ENCODE measurements at regions not wholly inside any gene's neighbourhood (a gene's known extent, or its start where the extent isn't known, plus 50 kb on each side); places are given as distances from the start of the nearest gene placed in this dataset.
"Not testable (repeated sequence)": the region's sequence is repeated elsewhere in the genome, so short reads cannot be mapped to it uniquely, and the experiment has no call there.

DNA sequence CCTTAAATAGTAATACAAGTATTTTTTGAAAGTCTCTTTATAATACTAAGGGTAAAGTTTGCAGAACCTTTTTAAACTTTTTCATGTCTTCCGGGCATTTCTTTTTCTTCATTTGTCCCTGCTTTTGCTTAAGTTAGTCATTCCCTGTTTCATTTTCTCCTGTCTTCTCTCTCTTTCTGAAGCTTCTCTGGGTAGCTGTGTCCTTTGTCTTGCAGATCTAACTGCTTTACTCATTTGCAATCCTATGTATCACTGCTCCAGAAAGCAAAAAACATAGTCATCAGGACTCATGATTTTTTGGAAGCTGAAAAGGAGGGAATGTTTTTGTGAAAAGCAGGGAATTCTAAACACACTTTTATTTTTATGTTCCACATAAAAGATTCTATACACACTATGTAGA is 301.7 kb downstream of the MRPS30 start:
- TF ChIP-seq, protein P1, sequence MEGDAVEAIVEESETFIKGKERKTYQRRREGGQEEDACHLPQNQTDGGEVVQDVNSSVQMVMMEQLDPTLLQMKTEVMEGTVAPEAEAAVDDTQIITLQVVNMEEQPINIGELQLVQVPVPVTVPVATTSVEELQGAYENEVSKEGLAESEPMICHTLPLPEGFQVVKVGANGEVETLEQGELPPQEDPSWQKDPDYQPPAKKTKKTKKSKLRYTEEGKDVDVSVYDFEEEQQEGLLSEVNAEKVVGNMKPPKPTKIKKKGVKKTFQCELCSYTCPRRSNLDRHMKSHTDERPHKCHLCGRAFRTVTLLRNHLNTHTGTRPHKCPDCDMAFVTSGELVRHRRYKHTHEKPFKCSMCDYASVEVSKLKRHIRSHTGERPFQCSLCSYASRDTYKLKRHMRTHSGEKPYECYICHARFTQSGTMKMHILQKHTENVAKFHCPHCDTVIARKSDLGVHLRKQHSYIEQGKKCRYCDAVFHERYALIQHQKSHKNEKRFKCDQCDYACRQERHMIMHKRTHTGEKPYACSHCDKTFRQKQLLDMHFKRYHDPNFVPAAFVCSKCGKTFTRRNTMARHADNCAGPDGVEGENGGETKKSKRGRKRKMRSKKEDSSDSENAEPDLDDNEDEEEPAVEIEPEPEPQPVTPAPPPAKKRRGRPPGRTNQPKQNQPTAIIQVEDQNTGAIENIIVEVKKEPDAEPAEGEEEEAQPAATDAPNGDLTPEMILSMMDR (IDR thresholded peaks at IDR 0.05; ENCODE audit: low read depth, low read length, missing control alignments), result no peak
- no peak overlapping the region for H3K4me3 ChIP-seq (ENCODE audit: low read depth, low read length)
- DNase-seq (ENCODE audit: low read depth), result no peak

DNA sequence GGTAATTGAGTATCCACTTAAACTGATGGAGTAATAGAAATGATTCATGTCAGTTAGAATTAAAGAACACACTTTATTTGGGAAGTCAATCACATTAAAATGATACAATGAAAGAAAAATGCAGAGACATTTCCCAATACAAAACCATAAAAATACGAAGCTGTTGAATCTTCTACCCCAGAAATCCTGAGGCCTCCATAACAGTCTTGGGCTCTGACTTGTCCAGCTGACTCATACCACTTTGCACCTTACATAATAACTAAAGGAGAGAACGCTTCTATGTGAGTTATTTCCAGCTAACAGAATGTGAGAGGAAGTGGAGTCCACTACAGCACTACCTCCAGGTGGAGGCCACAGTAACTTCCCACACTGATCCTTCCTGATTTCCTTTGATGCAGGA is 305.0 kb downstream of the MRPS30 start:
- TF ChIP-seq, protein P1 (IDR thresholded peaks at IDR 0.05; ENCODE audit: low read depth, low read length, missing control alignments), result no peak
- DNase-seq (ENCODE audit: low read depth), result no peak
- H3K4me3 ChIP-seq (ENCODE audit: low read depth, low read length), result no peak overlapping the region

DNA sequence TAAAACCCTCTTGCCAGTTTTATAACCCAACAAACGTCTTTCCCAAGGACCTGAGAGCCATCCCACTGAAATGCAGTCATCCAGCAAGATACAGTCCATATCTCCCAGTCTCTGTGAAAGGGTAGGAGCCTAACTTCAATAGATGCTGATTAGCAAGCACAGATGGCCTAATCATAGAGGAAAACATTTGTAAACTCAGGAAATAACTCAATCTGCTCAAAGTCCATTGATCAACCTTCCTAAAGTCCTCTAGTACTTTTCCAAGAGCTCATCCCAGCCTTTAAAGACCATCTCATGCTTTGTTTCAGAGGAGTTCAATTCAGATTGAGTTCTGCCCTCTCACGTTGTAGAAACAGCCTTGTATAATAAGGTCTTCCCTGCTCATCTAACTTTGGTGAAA is 324.2 kb downstream of the MRPS30 start:
- no peak for DNase-seq (ENCODE audit: low read depth)
- no peak overlapping the region for H3K4me3 ChIP-seq (ENCODE audit: low read depth, low read length)
- TF ChIP-seq, protein P1 (IDR thresholded peaks at IDR 0.05; ENCODE audit: low read depth, low read length, missing control alignments), result no peak

DNA sequence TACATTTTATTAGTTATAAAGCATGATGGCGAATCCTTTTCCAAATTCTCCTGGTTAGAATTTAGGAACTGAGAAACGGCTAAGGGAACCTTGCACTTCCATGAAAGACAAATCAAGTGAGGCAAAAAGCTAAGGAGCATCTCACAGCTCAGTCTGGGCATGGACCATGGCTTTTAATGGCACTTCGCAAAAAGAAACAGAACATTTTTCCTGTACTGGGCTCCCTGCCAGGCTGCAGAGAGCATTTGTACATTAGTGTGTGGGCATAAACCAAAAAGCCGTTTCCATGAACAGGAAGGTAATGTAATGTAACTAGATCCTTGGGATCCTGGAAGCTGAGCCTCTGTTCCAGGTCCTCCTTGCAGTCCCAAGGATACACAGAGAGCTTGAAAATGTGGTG is 354.2 kb downstream of the MRPS30 start:
- TF ChIP-seq, protein P1 (IDR thresholded peaks at IDR 0.05; ENCODE audit: low read depth, low read length, missing control alignments), result no peak
- DNase-seq (ENCODE audit: low read depth), result no peak

DNA sequence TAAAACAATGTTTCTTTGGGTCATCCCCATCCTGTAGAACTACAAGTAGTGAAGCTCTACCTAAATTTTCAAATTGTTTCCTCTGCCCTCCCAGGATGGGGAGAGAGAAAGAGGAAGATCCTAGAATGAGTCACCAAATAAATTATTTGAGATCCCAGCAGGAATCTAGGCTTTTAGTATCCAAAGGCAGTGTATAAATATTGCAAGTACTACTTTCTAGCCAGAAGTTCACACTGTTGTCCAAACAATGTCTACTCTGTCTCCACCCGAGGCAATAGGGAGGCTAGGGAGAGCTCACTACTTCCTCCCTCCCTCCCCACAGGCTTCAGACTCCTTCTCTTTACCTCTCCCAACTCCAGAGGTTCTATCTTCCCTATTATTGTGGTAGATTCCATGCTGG is 362.8 kb downstream of the MRPS30 start:
- no peak for DNase-seq (ENCODE audit: low read depth)
- H3K4me3 ChIP-seq (ENCODE audit: low read depth, low read length), result no peak overlapping the region
- TF ChIP-seq, protein P1 (IDR thresholded peaks at IDR 0.05; ENCODE audit: low read depth, low read length, missing control alignments), result no peak

More for the DNA sequence above, 354.2 kb downstream of the MRPS30 start:
- H3K4me3 ChIP-seq (ENCODE audit: low read depth, low read length), result no peak overlapping the region

DNA sequence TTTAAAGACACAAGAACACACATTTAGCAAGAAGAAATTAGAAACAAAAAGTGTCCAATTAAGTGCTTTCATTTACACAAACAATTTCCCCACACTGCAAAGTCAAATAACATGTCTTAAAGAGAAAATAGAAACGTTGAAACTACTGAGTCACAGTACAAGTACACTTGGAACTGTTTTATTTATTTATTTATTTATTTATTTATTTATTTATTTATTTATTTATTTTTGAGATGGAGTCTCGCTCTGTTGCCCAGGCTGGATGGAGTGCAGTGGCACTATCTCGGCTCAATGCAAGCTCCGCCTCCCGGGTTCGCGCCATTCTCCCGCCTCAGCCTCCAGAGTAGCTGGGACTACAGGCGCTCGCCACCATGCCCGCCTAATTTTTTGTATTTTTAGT is 363.9 kb downstream of the MRPS30 start:
- not testable (repeated sequence) for DNase-seq (ENCODE audit: low read depth); H3K4me3 ChIP-seq (ENCODE audit: low read depth, low read length)

DNA sequence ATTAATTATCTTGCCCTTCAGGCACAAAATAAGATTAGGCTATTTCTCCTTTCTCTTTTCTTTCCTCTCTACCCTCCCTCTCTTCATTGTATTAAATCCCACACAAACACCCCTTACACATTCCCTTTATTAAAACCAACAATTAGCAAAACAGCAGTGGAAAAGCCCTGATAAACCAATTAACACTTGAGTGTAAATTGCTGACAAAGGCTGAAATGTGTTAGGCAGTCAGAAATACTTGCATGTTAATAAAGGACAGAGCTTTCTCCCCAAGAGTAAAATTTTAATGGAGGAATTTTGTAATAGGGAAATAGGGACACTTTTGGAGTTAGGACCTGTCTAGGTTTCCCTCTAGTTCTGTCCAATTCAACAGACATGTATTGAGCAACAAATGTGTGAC is 370.9 kb downstream of the MRPS30 start:
- H3K4me3 ChIP-seq (ENCODE audit: low read depth, low read length), result no peak overlapping the region
- TF ChIP-seq, protein P1 (IDR thresholded peaks at IDR 0.05; ENCODE audit: low read depth, low read length, missing control alignments), result no peak
- DNase-seq (ENCODE audit: low read depth), result no peak

DNA sequence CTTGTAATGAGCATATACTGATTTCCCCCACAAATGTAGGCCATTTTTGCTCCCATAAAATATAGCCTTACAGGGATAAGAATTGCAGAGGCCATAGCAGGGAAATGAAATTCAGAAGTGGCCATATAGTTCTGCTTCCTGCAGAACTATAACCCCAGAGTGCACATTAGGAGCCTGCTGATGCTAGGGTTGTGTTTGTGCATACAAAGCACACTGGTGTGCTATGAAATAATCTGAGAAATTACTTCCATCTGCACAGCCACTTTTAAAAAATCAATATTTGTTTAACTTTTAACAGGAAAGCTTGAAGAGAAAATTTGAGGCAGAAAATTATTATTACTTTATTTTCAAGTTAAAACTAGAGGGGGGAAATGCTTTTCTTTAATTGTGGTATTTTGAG is 380.3 kb downstream of the MRPS30 start:
- no peak overlapping the region for H3K4me3 ChIP-seq (ENCODE audit: low read depth, low read length)
- TF ChIP-seq, protein P1 (IDR thresholded peaks at IDR 0.05; ENCODE audit: low read depth, low read length, missing control alignments), result no peak
- no peak for DNase-seq (ENCODE audit: low read depth)

Measured in GM12864 (cell line).